HEK293T (cell line): ENCODE measurements at regions not wholly inside any gene's neighbourhood (a gene's known extent, or its start where the extent isn't known, plus 50 kb on each side); places are given as distances from the start of the nearest gene placed in this dataset.

ENCODE experiments used
- CTCF ChIA-PET: fragments of 350-600 bp; formaldehyde crosslinking; extraction: SDS; loops from one replicate; lab custom pipeline; 2021; ENCODE audit warnings: antibody characterized with exemption, inconsistent platforms; lab: Yijun Ruan, JAX
- POLR2A ChIA-PET: fragments of 350-600 bp; formaldehyde crosslinking; extraction: SDS; loops from one replicate; lab custom pipeline; 2020; ENCODE audit warnings: antibody characterized with exemption, inconsistent platforms; lab: Yijun Ruan, JAX
- DNase-seq: peaks from one replicate; pipeline ENCODE4 v3.0.0; 2012; ENCODE audit warnings: mixed read lengths; ENCODE audit errors: extremely low spot score
- ARNT ChIP-seq: fragments of 450-650 bp; IDR thresholded peaks from 2 replicates; pipeline ENCODE4 v1.6.1; 2017; ENCODE audit warnings: mild to moderate bottlenecking
- BHLHE40 ChIP-seq: fragments of 450-650 bp; IDR thresholded peaks from 2 replicates; pipeline ENCODE4 v1.6.1; 2016; ENCODE audit warnings: mild to moderate bottlenecking, moderate library complexity, borderline replicate concordance
- CTBP1 ChIP-seq: fragments of 450-650 bp; IDR thresholded peaks from 2 replicates; pipeline ENCODE4 v1.6.1; 2016; ENCODE audit warnings: borderline replicate concordance
- ELF4 ChIP-seq: fragments of 450-650 bp; IDR thresholded peaks from 2 replicates; pipeline ENCODE4 v1.6.1; 2017; ENCODE audit warnings: antibody characterized with exemption
- FOXA1 ChIP-seq: fragments of 450-650 bp; IDR thresholded peaks from 2 replicates; pipeline ENCODE4 v1.6.1; 2016; ENCODE audit warnings: mild to moderate bottlenecking
- FOXK2 ChIP-seq: fragments of 450-650 bp; IDR thresholded peaks from 2 replicates; pipeline ENCODE4 v1.6.1; 2016; ENCODE audit warnings: mild to moderate bottlenecking
- FOXM1 ChIP-seq: fragments of 450-650 bp; IDR thresholded peaks from 2 replicates; pipeline ENCODE4 v1.6.1; 2017; ENCODE audit warnings: mild to moderate bottlenecking, borderline replicate concordance
- HDGF ChIP-seq: fragments of 450-650 bp; IDR thresholded peaks from 2 replicates; pipeline ENCODE4 v1.6.1; 2017; ENCODE audit warnings: antibody characterized with exemption, borderline replicate concordance
- L3MBTL2 ChIP-seq: fragments of 450-650 bp; conservative IDR thresholded peaks from 2 replicates; pipeline ENCODE4 v1.6.1; 2016; ENCODE audit warnings: mild to moderate bottlenecking
- LEF1 ChIP-seq: fragments of 450-650 bp; IDR thresholded peaks from 2 replicates; pipeline ENCODE4 v1.6.1; 2017; ENCODE audit warnings: mild to moderate bottlenecking, borderline replicate concordance
- NFRKB ChIP-seq: fragments of 450-650 bp; IDR thresholded peaks from 2 replicates; pipeline ENCODE4 v1.6.1; 2016; ENCODE audit warnings: mild to moderate bottlenecking, moderate library complexity
- SP1 ChIP-seq: fragments of 450-650 bp; IDR thresholded peaks from 2 replicates; pipeline ENCODE4 v1.6.1; 2017
- SUZ12 ChIP-seq: fragments of 450-650 bp; IDR thresholded peaks from 2 replicates; pipeline ENCODE4 v1.6.1; 2016; ENCODE audit warnings: mild to moderate bottlenecking
- TARDBP ChIP-seq: fragments of 450-650 bp; IDR thresholded peaks from 2 replicates; pipeline ENCODE4 v1.6.1; 2016
- ZNF384 ChIP-seq: fragments of 450-650 bp; IDR thresholded peaks from 2 replicates; pipeline ENCODE4 v1.6.1; 2016
- TF ChIP-seq, protein P1 (sequence below): fragments of 450-650 bp; IDR thresholded peaks from 2 replicates; pipeline ENCODE4 v1.6.1; 2016

DNA sequence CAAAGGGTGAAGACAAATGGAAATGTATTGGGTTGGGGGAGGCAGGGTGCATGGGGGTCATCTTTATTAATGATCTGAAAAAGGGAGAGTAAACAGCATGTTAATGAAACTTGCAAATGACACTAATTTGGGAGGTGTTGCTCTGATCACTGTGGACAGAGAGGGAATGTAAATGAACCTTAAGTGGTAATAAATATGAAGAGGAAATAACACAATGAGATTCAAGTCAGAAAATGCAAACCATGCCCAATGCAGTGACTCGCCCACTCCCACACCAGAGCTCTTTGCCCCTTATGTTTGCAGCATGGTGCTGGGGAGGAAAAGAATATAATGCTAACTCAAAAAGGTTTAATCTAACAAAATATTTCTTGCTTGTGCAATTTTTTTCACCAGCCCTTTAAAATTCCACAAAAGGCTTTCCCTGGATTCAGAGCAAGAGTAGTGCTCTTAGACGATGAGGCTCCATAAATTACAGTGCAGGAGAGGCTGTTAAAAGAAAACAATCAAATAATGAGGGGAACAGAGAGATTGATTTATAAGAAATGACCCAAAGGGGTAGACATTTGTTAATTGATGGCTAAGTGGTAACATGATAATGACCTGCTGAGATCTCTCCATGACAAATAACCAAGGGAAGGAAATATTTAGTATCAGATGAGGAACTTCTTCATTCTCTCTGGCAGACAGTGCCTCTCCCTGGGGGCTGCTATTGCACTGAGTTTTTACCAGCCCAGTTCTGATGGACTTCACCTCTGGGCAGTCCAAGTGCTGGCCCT is 210.0 kb upstream of the PPP2R3A start:
- DNase-seq, result no peak
- TF ChIP-seq ARNT (no peak), FOXK2 (no peak), NFRKB (no peak), CTBP1 (no peak), ELF4 (no peak), HDGF (no peak), SP1 (no peak), TARDBP (no peak), FOXA1 (no peak), L3MBTL2 (no peak), ZNF384 (no peak), FOXM1 (no peak), SUZ12 (no peak), BHLHE40 (no peak), LEF1 (no peak)
- TF ChIP-seq, protein P1, sequence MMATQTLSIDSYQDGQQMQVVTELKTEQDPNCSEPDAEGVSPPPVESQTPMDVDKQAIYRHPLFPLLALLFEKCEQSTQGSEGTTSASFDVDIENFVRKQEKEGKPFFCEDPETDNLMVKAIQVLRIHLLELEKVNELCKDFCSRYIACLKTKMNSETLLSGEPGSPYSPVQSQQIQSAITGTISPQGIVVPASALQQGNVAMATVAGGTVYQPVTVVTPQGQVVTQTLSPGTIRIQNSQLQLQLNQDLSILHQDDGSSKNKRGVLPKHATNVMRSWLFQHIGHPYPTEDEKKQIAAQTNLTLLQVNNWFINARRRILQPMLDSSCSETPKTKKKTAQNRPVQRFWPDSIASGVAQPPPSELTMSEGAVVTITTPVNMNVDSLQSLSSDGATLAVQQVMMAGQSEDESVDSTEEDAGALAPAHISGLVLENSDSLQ, result no peak
- ChIA-PET CTCF (no interaction called here), POLR2A (no interaction called here)

DNA sequence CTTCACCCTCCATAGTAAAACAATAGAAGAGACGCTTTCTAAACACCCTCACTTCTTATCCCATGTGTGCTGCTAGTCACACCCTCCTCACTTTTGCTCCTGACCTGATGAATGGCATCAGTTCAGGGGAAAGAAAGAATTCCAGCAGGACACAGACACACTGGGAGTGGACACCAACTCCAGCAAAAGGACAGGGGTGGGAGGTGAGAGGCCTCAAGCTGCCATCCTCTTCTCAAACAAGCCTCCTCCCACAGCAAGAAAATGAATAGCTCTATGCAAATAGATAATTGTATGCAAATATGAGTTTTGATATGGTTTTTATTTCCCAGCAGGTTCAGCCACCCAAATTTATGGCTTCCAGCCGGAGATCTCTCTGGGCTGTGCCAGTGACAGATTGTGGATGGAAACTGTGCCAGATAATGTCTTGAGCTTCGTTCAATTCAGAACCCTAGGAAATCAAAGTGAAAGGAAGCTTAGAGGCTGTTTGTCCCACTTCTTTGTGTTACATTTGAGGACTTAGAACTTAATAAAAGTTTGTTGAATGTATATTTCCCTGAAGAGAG is 209.3 kb upstream of the PPP2R3A start:
- DNase-seq, result no peak
- CTCF ChIA-PET, result no interaction called here
- POLR2A ChIA-PET, result no interaction called here
- TF ChIP-seq FOXM1 (no peak), CTBP1 (no peak), ARNT (no peak), ELF4 (no peak), ZNF384 (no peak), SP1 (no peak), LEF1 (no peak), L3MBTL2 (no peak)
- TF ChIP-seq, protein P1, result no peak

DNA sequence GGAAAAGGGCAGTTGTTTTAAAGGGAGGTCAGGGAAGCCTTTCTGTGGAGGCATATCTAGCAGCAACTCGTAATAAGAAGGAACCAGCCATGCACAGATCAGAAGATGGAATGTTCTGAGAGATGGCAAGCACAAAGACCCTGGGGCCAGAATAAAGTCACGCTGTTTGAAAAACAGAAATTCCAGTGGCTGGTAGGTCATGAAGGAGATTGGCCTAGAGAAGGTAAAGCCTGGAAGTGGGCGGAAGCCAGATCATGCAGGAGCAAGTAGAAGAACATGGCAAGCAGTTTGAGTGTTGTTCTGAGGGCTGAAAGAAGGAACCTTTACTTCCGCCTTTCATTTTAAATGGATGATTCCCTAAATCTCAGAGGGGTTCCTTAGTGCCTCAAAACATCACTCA is 208.1 kb upstream of the PPP2R3A start:
- POLR2A ChIA-PET, result no interaction called here

DNA sequence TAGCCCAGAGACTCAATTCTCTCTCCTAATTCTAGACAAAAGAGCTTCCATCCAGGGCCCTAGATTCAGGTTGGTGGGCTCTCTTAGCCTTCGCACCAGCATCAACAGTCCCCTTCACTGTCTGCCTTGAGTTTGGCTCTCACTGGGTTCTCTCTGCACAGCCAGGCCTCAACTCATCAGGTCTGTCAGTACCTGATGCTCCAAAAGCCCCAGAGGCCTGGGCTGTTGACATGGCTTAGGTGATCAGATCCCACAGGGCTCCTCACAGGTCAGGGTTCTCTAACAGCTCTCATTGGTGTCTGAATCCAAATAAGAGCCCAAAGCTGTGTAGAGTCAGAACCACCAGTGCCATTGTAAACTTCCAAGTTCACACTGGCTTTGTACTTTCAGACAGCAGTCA is 206.6 kb upstream of the PPP2R3A start:
- DNase-seq, result no peak
- no peak for TF ChIP-seq ZNF384
- TF ChIP-seq TARDBP, result no peak
- no peak for TF ChIP-seq ELF4
- no peak for TF ChIP-seq FOXK2
- no peak for TF ChIP-seq ARNT
- TF ChIP-seq L3MBTL2, result no peak
- TF ChIP-seq FOXM1, result no peak
- TF ChIP-seq FOXA1, result no peak
- no peak for TF ChIP-seq NFRKB
- TF ChIP-seq BHLHE40, result no peak
- ChIA-PET POLR2A (no interaction called here), CTCF (no interaction called here)

More for the DNA sequence above, 208.1 kb upstream of the PPP2R3A start:
- no peak for DNase-seq
- CTCF ChIA-PET, result no interaction called here
- TF ChIP-seq TARDBP (no peak), L3MBTL2 (no peak), SUZ12 (no peak), LEF1 (no peak), FOXK2 (no peak), BHLHE40 (no peak), ZNF384 (no peak), CTBP1 (no peak), NFRKB (no peak), FOXA1 (no peak), ELF4 (no peak), ARNT (no peak), HDGF (no peak), FOXM1 (no peak), SP1 (no peak)
- TF ChIP-seq, protein P1, result no peak

- ChIA-PET CTCF (no interaction called here), POLR2A (no interaction called here)
- TF ChIP-seq L3MBTL2, result no peak
- TF ChIP-seq SP1, result no peak
- TF ChIP-seq TARDBP, result no peak
- no peak for TF ChIP-seq BHLHE40
- TF ChIP-seq FOXK2, result no peak
- no peak for TF ChIP-seq FOXA1
- TF ChIP-seq FOXM1, result no peak
- no peak for TF ChIP-seq HDGF
- TF ChIP-seq ARNT, result no peak
- TF ChIP-seq ZNF384, result no peak
- no peak for TF ChIP-seq SUZ12
- TF ChIP-seq ELF4, result no peak
- no peak for TF ChIP-seq LEF1
- TF ChIP-seq, protein P1, result no peak
- no peak for TF ChIP-seq CTBP1
- no peak for TF ChIP-seq NFRKB
- no peak for DNase-seq
These were observed 205.9 kb upstream of the PPP2R3A start for GRCh38 chr3:135759651-135760050.
